Activated CD4-positive, alpha-beta T cell treated with anti-CD3 and anti-CD28 coated beads, Interleukin-2, amount 50 U/mL, for 1 hour (primary cell): ENCODE measurements at regions not wholly inside any gene's neighbourhood (a gene's known extent, or its start where the extent isn't known, plus 50 kb on each side); places are given as distances from the start of the nearest gene placed in this dataset.
"Not testable (repeated sequence)": the region's sequence is repeated elsewhere in the genome, so short reads cannot be mapped to it uniquely, and the experiment has no call there.

Experiments
- DNase-seq: peaks from one replicate; pipeline ENCODE4 v3.0.0-alpha.2; 2020

DNA sequence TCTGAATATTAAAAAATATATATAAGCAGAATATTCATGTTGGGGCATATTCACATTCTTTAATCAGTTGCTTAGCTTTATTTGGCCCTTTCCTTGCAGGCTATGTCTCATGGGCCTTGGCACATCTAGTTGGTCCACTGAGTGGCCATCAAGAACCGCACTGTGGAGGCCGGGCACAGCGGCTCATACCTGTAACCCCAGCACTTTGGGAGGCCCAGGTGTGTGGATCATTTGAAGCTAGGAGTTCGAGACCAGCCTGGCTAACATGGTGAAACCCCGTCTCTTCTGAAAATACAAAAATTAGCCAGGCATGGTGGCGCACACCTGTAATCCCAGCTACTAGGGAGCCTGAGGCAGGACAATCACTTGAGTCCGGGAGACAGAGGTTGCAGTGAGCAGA, 127.6 kb upstream of the TANK start:
- no peak for DNase-seq

DNA sequence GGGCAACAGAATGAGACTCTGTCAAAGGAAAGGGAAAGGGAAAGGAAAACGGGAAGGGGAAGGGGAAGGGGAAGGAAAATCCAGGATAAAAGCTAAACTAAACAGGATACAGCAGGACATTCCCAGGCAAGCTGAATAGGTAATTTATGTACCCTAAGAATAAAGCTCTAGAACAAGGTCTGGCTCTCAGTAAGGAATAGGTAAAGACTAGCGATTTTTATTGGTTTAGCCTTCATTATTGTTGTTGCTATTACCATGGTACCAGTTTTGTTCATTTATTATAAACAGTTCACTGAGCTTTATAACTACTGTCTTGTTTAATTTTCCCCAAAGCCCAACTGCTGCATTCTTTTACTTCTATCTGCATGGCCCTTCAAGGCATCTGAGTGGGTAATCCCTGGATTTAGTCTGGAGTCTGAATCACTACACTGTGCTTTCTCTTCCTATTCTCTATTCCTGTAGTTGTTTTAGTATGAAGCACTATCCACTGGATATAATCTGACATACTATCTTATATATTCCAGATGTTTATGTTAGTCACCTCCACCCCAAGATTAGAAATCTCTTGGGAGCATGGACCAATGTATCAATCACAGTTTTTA, 127.1 kb upstream of the TANK start:
- no peak for DNase-seq

DNA sequence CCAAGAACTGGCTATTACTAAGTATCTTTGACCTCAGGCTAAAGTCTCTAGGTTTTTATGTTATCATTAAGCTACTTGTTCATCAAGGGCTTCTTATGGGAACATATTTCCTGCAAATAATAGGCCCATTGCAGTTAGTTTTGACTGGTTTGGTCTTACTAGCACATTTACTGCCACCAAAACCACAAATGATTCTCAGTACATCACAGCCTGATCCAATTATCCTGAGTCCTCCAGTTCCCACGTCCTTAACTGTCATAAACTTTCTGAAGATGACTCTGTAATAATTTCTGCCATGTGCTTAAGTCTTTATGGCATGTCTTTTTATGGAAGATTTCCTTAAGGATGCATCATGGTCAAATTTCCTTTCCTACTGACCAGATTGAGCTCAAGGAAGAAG, 123.3 kb upstream of the TANK start:
- no peak for DNase-seq

DNA sequence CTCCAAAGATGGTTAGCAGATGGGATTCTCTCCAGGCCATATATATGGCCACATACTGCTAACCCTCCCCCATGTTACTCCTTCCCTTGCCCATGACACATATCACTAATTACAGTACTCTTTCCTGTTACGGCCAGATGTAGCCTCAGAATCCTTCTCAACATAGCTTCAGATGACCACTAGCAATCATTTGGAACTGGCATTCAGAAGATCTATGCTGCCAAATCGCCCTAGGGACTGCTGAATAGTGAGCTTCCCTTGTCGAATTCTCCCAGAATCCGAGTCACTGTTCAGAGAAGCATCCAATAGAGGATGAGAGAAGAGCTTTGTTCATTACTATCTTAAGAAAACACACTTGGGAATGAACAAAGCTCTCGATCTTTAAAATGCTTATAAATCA, 121.2 kb upstream of the TANK start:
- no peak for DNase-seq

DNA sequence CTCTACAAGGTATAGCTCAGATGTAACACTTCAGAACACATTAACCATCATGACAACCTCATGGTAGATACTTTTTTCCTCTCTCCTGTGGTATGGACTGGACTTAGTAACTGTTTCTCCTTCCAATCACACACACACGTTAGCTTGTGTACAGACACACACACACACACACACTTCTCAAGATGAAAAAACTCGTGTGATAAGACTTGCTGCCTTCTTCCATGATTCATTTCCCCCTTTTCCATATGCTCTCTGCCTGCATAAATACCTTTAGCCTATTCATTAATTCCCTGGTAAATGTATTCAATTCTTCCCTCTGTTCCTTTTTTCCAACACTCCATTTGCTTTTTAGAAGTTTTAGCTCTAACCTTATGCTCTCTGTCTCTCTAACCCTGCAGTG, 118.9 kb upstream of the TANK start:
- DNase-seq = no peak

DNA sequence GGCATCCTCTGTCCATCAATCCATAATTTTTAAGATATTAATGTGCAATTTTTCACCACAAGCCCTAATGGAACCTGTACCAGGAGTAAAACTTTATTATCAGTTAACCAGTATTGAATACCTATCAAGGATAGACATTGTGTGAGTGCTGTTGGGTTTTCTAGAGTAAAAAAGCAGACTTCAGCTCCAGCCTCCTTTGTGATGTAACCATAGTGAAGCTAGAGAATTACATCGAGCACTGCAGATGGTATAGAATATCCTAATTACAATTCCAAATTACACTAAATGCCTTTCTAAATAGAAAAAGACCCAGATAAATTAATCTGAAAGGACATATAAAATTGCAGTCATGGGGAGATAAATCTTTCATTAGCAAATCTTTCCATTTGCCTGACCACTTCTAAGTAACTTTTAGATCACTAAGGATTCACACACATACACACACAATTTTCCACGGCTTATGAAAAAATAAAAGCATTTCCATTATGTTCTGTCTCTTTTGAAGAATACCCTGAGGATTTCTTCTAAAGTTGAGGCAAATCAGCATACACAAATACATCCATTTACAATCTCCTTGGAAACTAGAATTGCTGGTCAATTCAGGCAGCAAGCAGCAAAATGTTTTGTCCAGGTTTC, 117.1 kb upstream of the TANK start:
- DNase-seq = no peak

DNA sequence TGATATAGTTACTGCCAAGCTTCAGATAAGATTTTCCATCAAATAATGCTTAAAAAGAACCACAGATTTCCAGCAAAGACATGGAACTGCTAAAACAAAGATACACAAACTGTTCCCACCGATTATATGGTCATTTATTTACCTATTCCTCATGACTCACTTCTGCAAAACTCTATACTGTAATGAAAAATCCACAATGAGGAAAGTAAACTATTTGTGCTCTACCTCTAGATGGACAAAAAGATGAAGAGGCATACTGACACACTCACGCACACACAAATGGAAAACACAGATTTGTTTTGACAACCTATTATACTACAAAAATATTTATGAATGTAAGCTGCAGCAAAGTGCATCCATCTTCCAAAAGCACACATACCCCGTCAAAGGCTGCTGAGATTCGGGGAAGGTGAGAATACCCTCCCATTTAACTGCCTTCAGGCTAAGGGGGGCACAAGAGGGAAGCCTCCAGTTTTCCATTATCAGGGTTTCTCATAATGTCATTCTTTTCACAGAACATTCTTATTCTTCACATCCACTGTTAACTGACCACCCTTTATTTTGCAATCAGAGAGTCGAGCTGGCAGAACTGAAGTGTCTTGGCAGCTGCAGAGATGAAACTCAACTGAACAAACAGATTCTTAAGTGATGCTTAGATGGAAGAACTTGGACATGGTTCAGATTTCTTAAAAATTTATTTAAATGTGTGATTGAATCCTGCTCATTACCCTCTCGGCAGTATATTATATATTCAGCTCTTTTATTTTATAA, 115.9 kb upstream of the TANK start:
- DNase-seq = no peak

DNA sequence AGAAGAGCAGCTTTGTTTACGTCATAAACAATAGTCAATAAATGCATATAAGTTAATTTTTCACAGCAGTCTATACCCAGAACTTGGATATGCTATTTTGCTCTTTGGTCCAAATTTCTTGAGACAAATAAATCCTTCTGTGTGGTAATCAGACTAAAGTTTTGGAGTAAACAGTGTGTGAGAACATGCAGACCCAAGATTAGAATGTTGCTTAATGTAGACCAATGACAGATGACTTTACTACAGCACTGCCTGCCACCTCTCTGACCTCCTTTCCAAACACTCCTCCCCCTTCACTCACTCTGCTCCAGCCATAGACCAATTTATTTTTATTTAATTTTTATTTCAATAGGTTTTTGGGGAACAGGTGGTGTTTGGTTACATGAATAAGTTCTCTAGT, 115.3 kb upstream of the TANK start:
- DNase-seq = no peak

DNA sequence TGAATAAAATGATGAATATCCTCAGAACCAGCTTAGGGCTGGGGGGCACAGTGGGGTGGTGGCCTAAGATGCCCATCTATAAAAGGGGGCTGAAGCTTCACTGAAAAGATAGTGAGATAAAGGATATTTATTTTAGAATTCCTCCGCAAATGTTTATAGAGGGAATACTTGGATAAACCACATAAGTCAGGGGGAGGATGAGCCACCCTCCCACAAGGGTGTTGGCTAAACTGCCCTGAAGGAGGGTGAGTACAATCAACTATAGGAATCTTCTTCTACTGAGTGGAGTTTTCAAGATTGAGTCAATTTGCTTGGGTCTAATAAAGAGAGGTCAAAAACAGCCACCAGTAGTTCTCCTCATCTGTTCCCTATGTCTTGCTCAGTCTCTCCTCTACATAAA, 114.5 kb upstream of the TANK start:
- no peak for DNase-seq

DNA sequence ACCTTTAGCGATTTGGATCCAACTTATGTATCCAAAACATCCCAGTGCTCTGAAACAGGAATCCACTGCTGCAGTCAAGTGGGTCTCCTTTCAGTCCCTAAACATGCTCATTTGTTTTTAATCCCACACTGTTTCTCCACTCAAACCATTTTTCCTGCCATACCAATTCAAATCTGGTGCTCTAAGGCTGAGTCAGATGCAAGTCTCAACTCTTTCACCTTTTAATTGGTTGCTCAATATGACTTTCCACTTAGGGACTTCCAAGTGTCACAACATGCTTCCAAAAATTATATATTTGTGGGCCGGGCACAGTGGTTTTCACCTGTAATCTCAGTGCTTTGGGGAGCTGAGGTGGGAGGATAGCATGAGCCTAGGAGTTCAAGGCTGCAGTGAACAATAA, 113.4 kb upstream of the TANK start:
- no peak for DNase-seq

DNA sequence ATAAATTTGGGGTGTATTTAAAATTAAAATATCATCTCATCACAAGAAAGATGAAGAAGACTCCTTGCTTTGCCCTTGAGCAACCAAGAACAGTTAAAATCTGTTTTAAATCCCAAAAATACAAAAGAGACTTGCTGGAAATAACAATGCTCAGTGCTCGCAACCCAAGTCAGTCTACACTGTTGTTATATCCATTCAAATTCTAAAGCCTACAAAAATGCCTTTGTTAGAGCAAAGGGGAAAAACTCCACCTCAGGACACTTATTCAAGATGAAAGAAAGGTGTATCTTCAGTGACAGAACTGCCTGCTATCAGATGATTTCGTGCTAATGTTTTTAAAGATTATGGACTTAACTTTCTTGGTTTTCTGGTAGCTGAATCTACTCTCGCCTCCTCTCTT, 111.9 kb upstream of the TANK start:
- DNase-seq = no peak

DNA sequence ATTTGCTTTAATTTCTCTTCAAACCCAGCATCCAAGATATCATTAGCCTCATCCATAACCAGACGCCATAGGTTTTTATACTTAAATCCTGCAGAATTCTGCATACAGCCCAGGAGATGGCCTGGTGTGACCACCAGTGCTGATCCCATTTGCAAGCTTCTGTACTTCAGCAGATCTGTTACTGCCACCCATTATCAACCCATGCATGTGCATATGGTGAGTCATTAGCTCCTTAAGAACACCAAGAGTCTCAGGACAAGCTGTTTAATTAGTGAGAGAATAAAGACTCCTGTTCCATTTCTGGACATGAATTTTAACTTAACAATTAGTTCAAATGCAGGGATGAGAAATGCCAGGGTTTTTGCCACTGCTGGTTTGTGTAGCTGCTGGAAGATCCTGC, 110.7 kb upstream of the TANK start:
- DNase-seq = no peak

DNA sequence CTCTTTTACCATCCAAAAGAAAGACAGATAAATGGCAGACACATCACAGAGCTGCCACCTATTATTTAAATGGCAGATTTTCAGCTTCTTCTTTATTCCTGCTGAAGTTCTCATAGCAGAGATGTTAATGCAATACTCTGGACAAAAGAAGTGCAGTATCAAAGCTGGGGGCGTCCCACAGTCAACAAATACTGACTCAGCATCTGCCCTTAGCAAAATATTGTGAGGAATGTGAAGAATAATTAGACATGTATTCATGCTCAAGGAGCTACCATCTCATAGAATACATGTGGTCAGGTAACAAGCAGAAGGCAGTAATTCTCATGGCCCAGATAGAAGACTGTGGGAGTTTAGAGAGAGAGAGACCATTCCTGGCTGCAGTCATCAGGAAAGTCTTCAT, 108.0 kb upstream of the TANK start:
- no peak for DNase-seq

DNA sequence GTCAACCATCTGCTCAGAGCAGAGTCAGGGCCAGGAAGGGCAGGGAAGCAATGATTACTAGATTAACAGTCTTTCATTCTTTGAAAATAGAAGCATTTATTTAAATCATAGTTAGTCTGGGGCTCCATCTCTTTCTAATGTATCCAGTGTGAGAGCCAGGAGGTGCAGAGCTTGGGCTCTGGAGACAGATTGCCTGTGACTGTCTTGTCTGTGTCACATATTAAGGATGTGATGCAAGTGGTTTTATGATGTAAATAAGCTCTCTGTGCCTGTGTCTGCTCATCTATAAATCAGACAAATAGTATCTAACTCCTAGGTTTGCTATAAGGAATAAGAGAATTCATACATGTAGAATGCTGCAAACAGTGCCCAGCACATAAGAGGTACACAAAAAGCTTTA, 104.9 kb upstream of the TANK start:
- DNase-seq = no peak

DNA sequence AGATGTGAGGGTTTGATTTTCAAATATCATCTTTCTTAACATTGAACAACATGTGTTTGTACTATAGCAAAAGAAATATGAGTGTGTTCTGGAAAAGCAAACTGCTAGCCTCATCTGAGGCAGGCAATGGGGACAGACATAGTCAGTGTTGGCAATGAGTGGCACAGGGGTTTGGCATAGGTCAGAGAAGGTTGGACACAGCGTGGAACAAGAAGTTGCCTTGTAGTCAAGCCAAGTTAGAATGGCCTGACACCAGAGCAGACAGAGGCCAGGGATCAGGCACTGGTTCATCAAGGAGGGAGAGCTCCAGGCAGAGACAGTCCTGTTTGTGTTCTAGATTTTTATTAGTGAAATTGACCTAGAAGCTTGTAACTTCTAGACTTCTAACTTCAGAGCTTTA, 100.8 kb upstream of the TANK start:
- no peak for DNase-seq

DNA sequence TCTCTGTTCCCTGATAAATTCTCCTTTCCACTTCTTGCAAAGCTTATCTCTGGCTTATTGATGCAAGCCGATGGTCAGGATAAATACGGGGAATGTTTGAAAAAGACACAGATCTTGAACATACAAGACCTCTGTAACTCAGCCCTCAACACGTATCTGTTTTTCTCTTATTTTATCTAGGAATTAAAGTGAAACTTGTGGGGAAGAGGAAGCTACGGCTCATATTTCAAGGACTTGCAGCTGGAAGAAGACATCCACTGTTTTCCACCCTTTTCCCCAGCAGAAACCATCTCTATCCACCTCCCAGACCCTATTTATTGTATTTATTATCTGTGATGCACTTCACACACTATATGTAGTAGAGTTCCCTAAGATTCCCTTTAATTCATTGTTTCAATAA, 98.4 kb upstream of the TANK start:
- DNase-seq = no peak

DNA sequence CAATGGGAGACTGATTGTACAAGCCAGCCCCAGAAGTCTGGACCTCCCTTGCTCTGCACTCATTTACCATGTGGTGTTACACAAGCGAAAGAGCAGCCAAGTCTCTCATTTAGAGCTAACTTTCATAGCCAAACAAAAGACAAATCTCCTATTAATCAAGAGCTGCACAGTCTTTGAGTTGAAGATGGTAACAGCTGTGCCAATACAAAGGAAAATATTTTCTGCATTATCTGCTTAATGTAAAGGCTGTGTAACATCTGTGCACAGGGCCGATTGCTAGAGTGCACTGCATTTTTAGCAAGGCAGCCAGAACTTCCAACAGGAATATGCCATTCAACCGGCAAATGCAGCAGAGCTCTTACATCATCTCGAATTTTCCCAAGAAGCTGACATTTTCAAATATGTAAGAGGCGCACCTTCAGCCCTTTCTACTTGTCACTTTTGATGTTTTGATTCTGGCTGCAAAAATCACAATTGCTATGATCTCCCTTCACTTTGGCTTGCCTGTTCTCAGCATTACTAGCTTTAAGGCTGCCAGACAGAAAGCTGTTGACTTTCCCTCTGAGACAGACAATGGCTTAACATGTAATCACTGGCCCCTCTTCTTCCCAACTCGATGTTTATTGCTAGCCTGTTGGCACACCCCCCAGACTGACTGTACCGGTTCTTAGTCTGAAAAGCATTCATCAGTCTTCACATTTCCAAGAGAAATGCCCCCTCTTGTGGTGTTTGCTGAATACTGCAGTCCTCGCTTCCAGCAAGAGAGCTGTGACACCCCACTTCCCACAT, 96.9 kb upstream of the TANK start:
- peak; percentile 59 for DNase-seq

DNA sequence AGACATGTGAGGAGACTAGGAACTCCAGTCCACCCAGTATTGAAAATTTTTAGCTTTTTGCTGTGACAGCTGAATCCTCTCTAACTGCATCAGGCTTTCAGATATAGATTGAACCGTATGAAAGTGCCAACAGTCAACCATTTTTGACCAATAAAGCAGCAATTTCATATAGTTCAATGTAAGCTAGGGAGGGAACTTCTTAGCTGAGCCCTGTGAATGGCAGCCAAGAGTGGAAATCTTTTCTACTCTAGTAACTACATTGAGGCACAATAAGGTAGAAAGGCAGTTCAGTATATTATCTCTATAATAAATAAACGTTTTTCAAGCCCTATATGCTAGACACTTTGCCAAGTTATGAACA, 96.3 kb upstream of the TANK start:
- DNase-seq = no peak

DNA sequence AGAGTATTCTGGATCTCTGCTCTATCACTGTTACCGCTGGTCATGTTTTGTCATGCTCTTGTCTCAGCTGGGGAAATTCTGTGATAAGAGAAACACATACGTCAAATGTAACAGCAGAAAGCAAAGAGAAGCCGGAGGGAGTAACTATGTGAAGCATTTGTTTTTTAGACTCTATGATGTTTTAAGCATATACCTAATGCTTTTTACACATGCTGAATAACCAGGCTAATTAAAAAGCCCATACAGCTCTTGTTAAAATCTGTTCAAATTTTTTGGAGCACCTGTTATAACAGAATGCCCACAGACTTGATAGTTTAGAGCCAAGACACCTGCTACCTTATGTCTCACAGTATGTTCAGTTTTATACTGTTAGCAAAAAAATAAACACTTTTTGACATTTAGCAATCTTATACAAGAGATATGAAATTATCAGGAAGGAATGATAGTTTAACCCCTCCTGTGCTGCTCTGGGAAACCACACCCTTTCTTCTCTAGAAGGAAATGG, 92.3 kb upstream of the TANK start:
- DNase-seq = no peak

DNA sequence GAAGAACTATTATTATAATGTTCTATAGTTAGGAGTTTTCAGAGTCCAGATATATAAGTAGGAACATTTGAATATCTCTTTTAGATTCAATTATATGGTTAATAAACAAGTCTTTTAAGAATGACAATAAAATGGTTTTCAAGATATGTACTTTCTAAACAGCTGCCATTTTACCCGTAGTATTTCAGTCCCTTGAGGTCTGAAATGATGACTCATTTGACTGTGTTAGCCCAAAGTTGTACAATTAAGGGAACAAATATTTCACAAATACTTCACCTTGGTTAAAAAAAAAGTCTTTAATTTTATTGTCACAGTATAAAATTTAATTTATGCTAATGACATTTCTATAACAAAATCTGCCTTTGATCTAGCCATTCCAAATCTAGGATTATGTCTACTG, 91.6 kb upstream of the TANK start:
- DNase-seq = no peak

DNA sequence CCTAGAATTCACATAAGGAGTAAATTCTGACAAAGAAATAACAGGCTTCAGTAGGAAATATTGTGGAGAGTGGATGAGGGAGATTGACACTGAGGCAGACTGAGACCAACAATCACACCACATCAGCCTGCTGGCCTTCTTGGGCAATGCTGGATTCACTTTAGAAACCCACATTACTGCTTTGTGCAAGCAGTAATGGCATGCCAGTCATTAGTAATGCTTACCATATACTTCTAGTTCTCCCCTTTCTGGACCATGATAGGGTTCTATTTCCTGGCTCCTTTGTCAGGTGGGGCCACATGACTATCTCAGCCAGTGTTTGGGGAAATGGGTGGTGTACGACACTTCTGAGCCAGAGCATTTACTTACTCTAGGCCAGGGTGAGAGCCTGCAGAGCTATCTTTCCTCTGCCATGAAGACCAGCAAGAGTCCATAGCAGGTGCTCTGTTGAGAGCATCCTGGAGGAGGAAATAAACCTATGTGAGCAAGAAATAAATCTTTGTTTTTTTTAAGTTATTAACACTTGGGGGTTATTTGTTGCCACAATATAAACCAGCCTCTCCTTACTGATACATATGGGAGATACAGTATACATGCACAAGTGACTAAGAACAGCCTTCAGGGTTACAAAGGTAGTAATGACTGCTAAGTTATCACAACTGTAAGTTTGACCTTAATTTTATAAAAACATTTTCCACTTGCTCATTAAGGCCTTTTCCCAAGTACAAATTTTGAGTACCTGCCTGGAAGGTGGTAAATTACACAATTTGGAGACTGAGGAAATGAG, 89.3 kb upstream of the TANK start:
- no peak for DNase-seq

DNA sequence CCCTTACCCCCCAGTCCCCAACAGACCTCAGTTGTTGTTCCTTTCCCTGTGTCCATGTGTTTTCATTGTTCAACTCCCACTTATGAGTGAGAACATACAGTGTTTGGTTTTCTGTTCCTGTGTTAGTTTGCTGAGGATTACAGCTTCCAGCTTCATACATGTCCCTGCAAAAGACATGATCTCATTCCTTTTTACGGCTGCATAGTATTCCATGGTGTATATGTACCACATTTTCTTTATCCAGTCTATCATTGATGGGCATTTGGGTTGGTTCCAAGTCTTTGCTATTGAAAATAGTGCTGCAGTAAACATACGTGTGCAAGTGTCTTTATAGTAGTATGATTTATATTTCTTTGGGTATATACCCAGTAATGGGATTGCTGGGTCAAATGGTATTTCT, 87.8 kb upstream of the TANK start:
- not testable (repeated sequence) for DNase-seq

DNA sequence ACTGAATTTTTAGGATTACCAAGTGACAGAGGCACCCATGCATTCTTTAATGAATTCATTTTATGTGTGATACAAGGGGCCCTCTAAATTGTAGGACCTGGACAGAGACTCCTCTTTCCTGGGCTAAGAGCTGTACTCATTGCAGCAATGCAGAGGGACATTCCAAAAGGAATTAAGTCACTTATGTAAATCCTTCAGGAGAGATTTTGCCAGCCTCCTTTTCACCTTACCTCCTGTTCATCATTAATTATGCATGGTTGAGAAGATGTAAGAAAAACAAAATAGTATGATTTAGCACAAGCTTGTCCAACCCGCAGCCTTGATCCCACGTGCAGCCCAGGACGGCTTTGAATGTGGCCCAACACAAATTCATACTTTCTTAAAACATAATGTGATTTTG, 84.5 kb upstream of the TANK start:
- no peak for DNase-seq
